HG03064 (cell line): ENCODE measurements at regions not wholly inside any gene's neighbourhood (a gene's known extent, or its start where the extent isn't known, plus 50 kb on each side); places are given as distances from the start of the nearest gene placed in this dataset.

Source experiments
- ATAC-seq: cut with Tn5 transposase; IDR thresholded peaks from one replicate; pipeline ENCODE4 v1.9.1; 2021; ENCODE audit warnings: low read depth; ENCODE audit not compliant: unreplicated experiment

GRCh38 chr9:88809355-88810161 lies 181.7 kb upstream of the S1PR3 start:
- no peak for ATAC-seq

GRCh38 chr9:88810826-88811225 lies 180.4 kb upstream of the S1PR3 start:
- ATAC-seq = no peak

- no peak for ATAC-seq
Observed at GRCh38 chr9:88811511-88811910, 179.8 kb upstream of the S1PR3 start.

- no peak for ATAC-seq
Observed at GRCh38 chr9:88812938-88813637, 178.2 kb upstream of the S1PR3 start.

GRCh38 chr9:88813638-88814209 lies 177.5 kb upstream of the S1PR3 start:
- ATAC-seq = no peak

GRCh38 chr9:88814577-88814976 lies 176.7 kb upstream of the S1PR3 start:
- no peak for ATAC-seq

- ATAC-seq = no peak
Observed at GRCh38 chr9:88816141-88816540, 175.1 kb upstream of the S1PR3 start.

GRCh38 chr9:88816591-88816990 lies 174.7 kb upstream of the S1PR3 start:
- no peak for ATAC-seq

- ATAC-seq = no peak
Observed at GRCh38 chr9:88817628-88818027, 173.6 kb upstream of the S1PR3 start.

GRCh38 chr9:88818495-88819201 lies 172.6 kb upstream of the S1PR3 start:
- ATAC-seq = no peak

- no peak for ATAC-seq
Observed at GRCh38 chr9:88819476-88819875, 171.8 kb upstream of the S1PR3 start.

- no peak for ATAC-seq
Observed at GRCh38 chr9:88820055-88820454, 171.2 kb upstream of the S1PR3 start.

GRCh38 chr9:88821033-88821745 lies 170.1 kb upstream of the S1PR3 start:
- no peak for ATAC-seq

GRCh38 chr9:88821746-88822106 lies 169.5 kb upstream of the S1PR3 start:
- no peak for ATAC-seq

GRCh38 chr9:88824711-88825110 lies 166.6 kb upstream of the S1PR3 start:
- no peak for ATAC-seq

GRCh38 chr9:88826181-88826580 lies 165.1 kb upstream of the S1PR3 start:
- ATAC-seq = no peak

- no peak for ATAC-seq
Observed at GRCh38 chr9:88826771-88827181, 164.5 kb upstream of the S1PR3 start.

- no peak for ATAC-seq
Observed at GRCh38 chr9:88828018-88828417, 163.2 kb upstream of the S1PR3 start.

GRCh38 chr9:88828492-88828974 lies 162.7 kb upstream of the S1PR3 start:
- no peak for ATAC-seq

- no peak for ATAC-seq
Observed at GRCh38 chr9:88829276-88829675, 162.0 kb upstream of the S1PR3 start.
